ENCODE measurements at regions not wholly inside any gene's neighbourhood (a gene's known extent, or its start where the extent isn't known, plus 50 kb on each side); places are given as distances from the start of the nearest gene placed in this dataset.

DNA sequence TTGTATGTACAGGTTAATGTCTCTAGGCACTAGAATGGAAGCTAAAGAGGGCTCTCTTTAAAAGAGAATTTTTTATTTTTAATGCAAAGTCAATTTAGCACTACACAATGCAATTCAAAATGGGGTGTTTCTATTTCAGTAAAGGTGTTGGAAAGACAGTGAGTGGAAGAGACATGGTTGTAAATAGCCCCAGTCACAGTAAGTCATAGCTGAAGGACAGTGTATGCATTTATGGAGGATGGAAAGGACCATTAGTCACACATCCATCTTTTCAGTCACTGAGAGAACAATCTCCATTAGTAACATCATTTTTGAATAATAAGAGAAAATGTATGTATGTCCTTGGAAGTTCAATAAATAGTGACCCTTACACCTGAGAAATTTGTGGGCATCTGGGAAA, 148.0 kb downstream of the PDHA2 start:
- no peaks in the 10 kb centered on the region for H3K4me1 ChIP-seq (ENCODE audit: control insufficient read depth, extremely low read depth, insufficient read depth, low read length)
- dilution Hi-C loops (cut with MboI; ENCODE audit: extremely low pct_ligation_motif_present, low sequenced_read_pairs): no loop called here
- no peak for FAIRE-seq
- DNase-seq (ENCODE audit: low read depth, low spot score): no peak
- H3K9me1 ChIP-seq (ENCODE audit: control insufficient read depth, extremely low read depth, insufficient read depth, low read length): no peaks in the 10 kb centered on the region
- no peaks in the 10 kb centered on the region for H3K9me3 ChIP-seq (ENCODE audit: control insufficient read depth, low read depth, low read length)
- no peak overlapping the region for H3K27ac ChIP-seq (ENCODE audit: control insufficient read depth, insufficient read depth, low read length)
- no peak overlapping the region for H3K4me2 ChIP-seq (ENCODE audit: control insufficient read depth, extremely low read depth, insufficient read depth, low read depth, low read length)
- no peaks in the 10 kb centered on the region for H4K20me1 ChIP-seq (ENCODE audit: control insufficient read depth, extremely low read depth, insufficient read depth, low read length)
- no peaks in the 10 kb centered on the region for H3K36me3 ChIP-seq (ENCODE audit: control insufficient read depth in 2 of 2, extremely low read depth in 1 of 2, insufficient read depth in 2 of 2, low read length in 2 of 2)
- no peak overlapping the region for H2AFZ ChIP-seq (ENCODE audit: control insufficient read depth, low read length)
- H3K79me2 ChIP-seq (ENCODE audit: control insufficient read depth, insufficient read depth, low read length): no peaks in the 10 kb centered on the region
- no peaks in the 10 kb centered on the region for H3K27me3 ChIP-seq (ENCODE audit: control insufficient read depth, extremely low read depth, insufficient read depth, low read length)
- H3K9ac ChIP-seq (ENCODE audit: control insufficient read depth, extremely low read depth, insufficient read depth, low read length): no peak overlapping the region
- no peak for TF ChIP-seq EZH2 (IDR thresholded peaks at IDR 0.05; ENCODE audit: low read length)
- no peak for TF ChIP-seq CTCF (optimal IDR thresholded peaks at IDR 0.05 in 1 of 3, IDR thresholded peaks at IDR 0.05 in 1 of 3, conservative IDR thresholded peaks at IDR 0.05 in 1 of 3; ENCODE audit: extremely low read depth in 1 of 3, insufficient read depth in 2 of 3, low read length in 3 of 3)
- H3K4me3 ChIP-seq (ENCODE audit: control insufficient read depth in 2 of 3, extremely low read depth in 1 of 3, insufficient read depth in 2 of 3, low read depth in 1 of 3, low read length in 3 of 3): no peak overlapping the region

DNA sequence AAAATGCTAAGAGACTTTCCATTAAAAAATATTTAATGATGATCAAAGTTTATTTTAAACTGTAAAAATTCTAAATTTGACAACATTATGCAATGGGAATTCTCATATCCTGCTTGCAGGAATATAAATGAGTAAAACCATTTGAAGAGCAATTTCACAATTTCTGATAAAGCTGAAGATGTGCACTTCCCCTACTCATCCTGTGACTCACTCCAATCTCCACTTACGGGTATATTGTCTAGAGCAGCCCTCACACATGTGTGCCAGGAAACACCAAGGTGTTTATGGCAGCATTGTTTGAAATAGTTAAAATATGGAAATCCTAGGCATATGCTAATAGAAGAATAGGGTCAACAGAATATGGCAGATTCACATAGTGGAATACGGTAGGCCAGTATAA, 158.4 kb downstream of the PDHA2 start:
- Histone ChIP-seq H2AFZ (ENCODE audit: control insufficient read depth, low read length) (no peak overlapping the region), H3K9me3 (ENCODE audit: control insufficient read depth, low read depth, low read length) (no peaks in the 10 kb centered on the region), H3K4me2 (ENCODE audit: control insufficient read depth, extremely low read depth, insufficient read depth, low read depth, low read length) (no peak overlapping the region), H4K20me1 (ENCODE audit: control insufficient read depth, extremely low read depth, insufficient read depth, low read length) (no peaks in the 10 kb centered on the region), H3K4me1 (ENCODE audit: control insufficient read depth, extremely low read depth, insufficient read depth, low read length) (no peaks in the 10 kb centered on the region), H3K9ac (ENCODE audit: control insufficient read depth, extremely low read depth, insufficient read depth, low read length) (no peak overlapping the region), H3K36me3 (ENCODE audit: control insufficient read depth in 2 of 2, extremely low read depth in 1 of 2, insufficient read depth in 2 of 2, low read length in 2 of 2) (no peaks in the 10 kb centered on the region), H3K27ac (ENCODE audit: control insufficient read depth, insufficient read depth, low read length) (no peak overlapping the region), H3K27me3 (ENCODE audit: control insufficient read depth, extremely low read depth, insufficient read depth, low read length) (no peaks in the 10 kb centered on the region), H3K9me1 (ENCODE audit: control insufficient read depth, extremely low read depth, insufficient read depth, low read length) (no peaks in the 10 kb centered on the region), H3K79me2 (ENCODE audit: control insufficient read depth, insufficient read depth, low read length) (no peaks in the 10 kb centered on the region), H3K4me3 (ENCODE audit: control insufficient read depth in 2 of 3, extremely low read depth in 1 of 3, insufficient read depth in 2 of 3, low read depth in 1 of 3, low read length in 3 of 3) (no peak overlapping the region)
- DNase-seq (ENCODE audit: low read depth, low spot score) (no peak), FAIRE-seq (no peak)
- dilution Hi-C loops (cut with MboI; ENCODE audit: extremely low pct_ligation_motif_present, low sequenced_read_pairs): no loop called here
- no peak for TF ChIP-seq EZH2 (IDR thresholded peaks at IDR 0.05; ENCODE audit: low read length)
- TF ChIP-seq CTCF (optimal IDR thresholded peaks at IDR 0.05 in 1 of 3, IDR thresholded peaks at IDR 0.05 in 1 of 3, conservative IDR thresholded peaks at IDR 0.05 in 1 of 3; ENCODE audit: extremely low read depth in 1 of 3, insufficient read depth in 2 of 3, low read length in 3 of 3): no peak

All from keratinocyte (primary cell).